ENCODE measurements at regions not wholly inside any gene's neighbourhood (a gene's known extent, or its start where the extent isn't known, plus 50 kb on each side); places are given as distances from the start of the nearest gene placed in this dataset.
"Not testable (repeated sequence)": the region's sequence is repeated elsewhere in the genome, so short reads cannot be mapped to it uniquely, and the experiment has no call there.

- no peak for DNase-seq
These were observed 326.8 kb downstream of the ZNF674 start for GRCh38 chrX:46218373-46218772.

GRCh38 chrX:46216406-46216805, 328.8 kb downstream of the ZNF674 start:
- DNase-seq: no peak

GRCh38 chrX:46211079-46211478, 334.1 kb downstream of the ZNF674 start:
- DNase-seq: no peak

GRCh38 chrX:46209768-46210167, 335.5 kb downstream of the ZNF674 start:
- DNase-seq: no peak

- DNase-seq: no peak
These were observed 336.2 kb downstream of the ZNF674 start for GRCh38 chrX:46209037-46209436.

GRCh38 chrX:46208225-46208854, 336.9 kb downstream of the ZNF674 start:
- DNase-seq: no peak

GRCh38 chrX:46204721-46205422, 340.3 kb downstream of the ZNF674 start:
- no peak for DNase-seq

GRCh38 chrX:46202733-46203514, 342.3 kb downstream of the ZNF674 start:
- DNase-seq: no peak

GRCh38 chrX:46200413-46200812, 344.8 kb downstream of the ZNF674 start:
- DNase-seq: no peak

GRCh38 chrX:46198858-46199257, 346.4 kb downstream of the ZNF674 start:
- no peak for DNase-seq

GRCh38 chrX:46186811-46187106, 358.5 kb downstream of the ZNF674 start:
- not testable (repeated sequence) for DNase-seq

GRCh38 chrX:46185923-46186810, 359.1 kb downstream of the ZNF674 start:
- no peak for DNase-seq

GRCh38 chrX:46184749-46185148, 360.5 kb downstream of the ZNF674 start:
- DNase-seq: no peak

GRCh38 chrX:46180258-46180687, 364.9 kb downstream of the ZNF674 start:
- DNase-seq: no peak

GRCh38 chrX:46179748-46180147, 365.5 kb downstream of the ZNF674 start:
- DNase-seq: no peak

GRCh38 chrX:46178763-46179162, 366.5 kb downstream of the ZNF674 start:
- DNase-seq: no peak

GRCh38 chrX:46173159-46173558, 372.1 kb downstream of the ZNF674 start:
- no peak for DNase-seq

GRCh38 chrX:46171457-46171856, 373.8 kb downstream of the ZNF674 start:
- not testable (repeated sequence) for DNase-seq

GRCh38 chrX:46169808-46170207, 375.4 kb downstream of the ZNF674 start:
- no peak for DNase-seq

- no peak for DNase-seq
These were observed 377.0 kb downstream of the ZNF674 start for GRCh38 chrX:46168254-46168653.

- no peak for DNase-seq
These were observed 379.4 kb downstream of the ZNF674 start for GRCh38 chrX:46165866-46166265.

- no peak for DNase-seq
These were observed 379.8 kb downstream of the ZNF674 start for GRCh38 chrX:46165411-46165810.

GRCh38 chrX:46152756-46153155, 392.5 kb downstream of the ZNF674 start:
- no peak for DNase-seq

Measured in activated CD4-positive, alpha-beta T cell treated with anti-CD3 and anti-CD28 coated beads, Interleukin-2, amount 50 U/mL, for 1 hour (primary cell).